SK-N-SH (cell line): ENCODE measurements at regions not wholly inside any gene's neighbourhood (a gene's known extent, or its start where the extent isn't known, plus 50 kb on each side); places are given as distances from the start of the nearest gene placed in this dataset.

Source experiments
- CTCF ChIA-PET: fragments of 300-600, 350-600 bp; formaldehyde crosslinking; extraction: SDS; loops from one replicate; lab custom pipeline; 2021; lab: Yijun Ruan, JAX
- POLR2A ChIA-PET: fragments of 350-600 bp; sonication (Branson Sonifier 250); formaldehyde crosslinking; extraction: SDS; loops from one replicate; lab custom pipeline; 2020; ENCODE audit warnings: antibody characterized with exemption, inconsistent platforms; lab: Yijun Ruan, JAX
- DNase-seq: peaks from one replicate; pipeline ENCODE4 v3.0.0; 2012
- H2AFZ ChIP-seq: fragments of 200-600 bp; sonication (generic); 2 replicates; pipeline ENCODE4 v1.8.1; 2016; ENCODE audit warnings: antibody characterized with exemption, mild to moderate bottlenecking, low read depth
- H3F3A ChIP-seq: fragments of 200-600 bp; sonication (generic); replicated peaks from 2 replicates; pipeline ENCODE3; 2016; ENCODE audit warnings: antibody characterized with exemption, mild to moderate bottlenecking; ENCODE audit not compliant: insufficient read depth
- H3K27ac ChIP-seq, 2 experiments: fragments of 200-500 bp in 1 of 2; fragments of 200-600 bp in 1 of 2; sonication (Bioruptor generic) in 1 of 2; sonication (generic), shearing (Covaris generic) in 1 of 2; 2 replicates each; pipeline versions ENCODE4 v1.5.1 to v1.6.1; 2014 to 2016; ENCODE audit warnings: low read depth in 2 of 2, inconsistent platforms in 1 of 2, low read length in 1 of 2, mild to moderate bottlenecking in 1 of 2, mixed read lengths in 1 of 2
- H3K27me3 ChIP-seq: fragments of 200-600 bp; sonication (generic), shearing (Covaris generic); 2 replicates; pipeline ENCODE4 v1.6.1; 2016; ENCODE audit warnings: mixed run types; ENCODE audit not compliant: insufficient read depth
- H3K36me3 ChIP-seq, 2 experiments: fragments of 200-500 bp in 1 of 2; fragments of 200-600 bp in 1 of 2; sonication (Bioruptor generic) in 1 of 2; sonication (generic) in 1 of 2; replicated peaks in 1 of 2; 2 replicates each; pipeline versions ENCODE3 to v1.5.1; 2014 to 2016; ENCODE audit warnings: low read length in 1 of 2, mild to moderate bottlenecking in 1 of 2; ENCODE audit not compliant: insufficient read depth in 2 of 2, control insufficient read depth in 1 of 2
- H3K4me1 ChIP-seq, 2 experiments: fragments of 200-500 bp in 1 of 2; fragments of 200-600 bp in 1 of 2; sonication (Bioruptor generic) in 1 of 2; sonication (generic), shearing (Covaris generic) in 1 of 2; 2 replicates each; pipeline versions ENCODE4 v1.5.1 to v1.6.1; 2014 to 2016; ENCODE audit warnings: low read depth in 1 of 2, low read length in 1 of 2, mixed run types in 1 of 2; ENCODE audit not compliant: insufficient read depth in 2 of 2, control insufficient read depth in 1 of 2
- H3K4me2 ChIP-seq: fragments of 200-600 bp; sonication (generic), shearing (Covaris generic); 2 replicates; pipeline ENCODE4 v1.6.1; 2017; ENCODE audit warnings: mixed run types
- H3K4me3 ChIP-seq, 2 experiments: fragments of 200-500 bp in 1 of 2; fragments of 200-600 bp in 1 of 2; sonication (Bioruptor generic) in 1 of 2; sonication (generic), shearing (Covaris generic) in 1 of 2; 2 replicates each; pipeline versions ENCODE4 v1.5.1 to v1.8.1; 2014 to 2016; ENCODE audit warnings: low read depth in 2 of 2, inconsistent platforms in 1 of 2, low read length in 1 of 2, mild to moderate bottlenecking in 1 of 2, mixed read lengths in 1 of 2, moderate library complexity in 1 of 2
- H3K79me2 ChIP-seq: fragments of 200-600 bp; sonication (generic); 2 replicates; pipeline ENCODE4 v1.8.1; 2017; ENCODE audit warnings: mild to moderate bottlenecking; ENCODE audit not compliant: insufficient read depth
- H3K9ac ChIP-seq: fragments of 200-600 bp; sonication (generic); 2 replicates; pipeline ENCODE4 v1.6.1; 2017; ENCODE audit warnings: mixed run types
- H3K9me2 ChIP-seq: fragments of 200-600 bp; sonication (generic); 2 replicates; pipeline ENCODE4 v1.6.1; 2017; ENCODE audit warnings: mixed run types
- H3K9me3 ChIP-seq: fragments of 200-600 bp; sonication (generic); 2 replicates; pipeline ENCODE4 v1.6.1; 2017; ENCODE audit warnings: mixed run types, mild to moderate bottlenecking, moderate library complexity
- H4K20me1 ChIP-seq: fragments of 200-600 bp; sonication (generic); 2 replicates; pipeline ENCODE4 v1.6.1; 2017; ENCODE audit warnings: mild to moderate bottlenecking, mixed run types; ENCODE audit not compliant: insufficient read depth
- CTCF ChIP-seq: fragments of 200-600 bp; sonication (generic); IDR thresholded peaks from 2 replicates; pipeline ENCODE4 v1.6.1; 2017; ENCODE audit warnings: antibody characterized with exemption, mild to moderate bottlenecking, moderate library complexity
- ELF1 ChIP-seq: IDR thresholded peaks from 2 replicates; pipeline ENCODE4 v1.4.0; 2012
- EP300 ChIP-seq, 2 experiments: IDR thresholded peaks; 2 replicates each; pipeline versions ENCODE4 v1.4.0 to v1.6.1; 2012; ENCODE audit warnings: borderline replicate concordance in 1 of 2, low read depth in 1 of 2, low read length in 1 of 2
- FOSL2 ChIP-seq: IDR thresholded peaks from 2 replicates; pipeline ENCODE4 v1.4.0; 2012; ENCODE audit warnings: low read depth, mild to moderate bottlenecking, moderate library complexity, borderline replicate concordance
- GABPA ChIP-seq: IDR thresholded peaks from 2 replicates; pipeline ENCODE4 v1.4.0; 2012; ENCODE audit warnings: low read depth, mild to moderate bottlenecking
- IRF3 ChIP-seq: fragments of 150-350 bp; IDR thresholded peaks from 2 replicates; pipeline ENCODE4 v1.6.1; 2016; ENCODE audit warnings: mild to moderate bottlenecking, low read depth, low read length
- JUND ChIP-seq: IDR thresholded peaks from 2 replicates; pipeline ENCODE4 v1.4.0; 2012
- MAX ChIP-seq: IDR thresholded peaks from 2 replicates; pipeline ENCODE4 v1.4.0; 2012; ENCODE audit warnings: low read depth
- PBX3 ChIP-seq: IDR thresholded peaks from 2 replicates; pipeline ENCODE4; 2012
- POLR2AphosphoS5 ChIP-seq: IDR thresholded peaks from 2 replicates; pipeline ENCODE4 v1.6.1; 2012; ENCODE audit warnings: low read depth, low read length
- RCOR1 ChIP-seq: fragments of 150-350 bp; IDR thresholded peaks from 2 replicates; pipeline ENCODE4 v1.6.1; 2017; ENCODE audit warnings: antibody characterized with exemption, low read length
- REST ChIP-seq: IDR thresholded peaks from 2 replicates; pipeline ENCODE4 v1.6.1; 2012; ENCODE audit warnings: mild to moderate bottlenecking, low read depth, low read length, moderate library complexity
- SMC3 ChIP-seq: IDR thresholded peaks from 2 replicates; pipeline ENCODE4 v1.6.1; 2012; ENCODE audit warnings: low read depth, low read length, improper control_type of control experiment
- TCF12 ChIP-seq: IDR thresholded peaks from 2 replicates; pipeline ENCODE4 v1.4.0; 2012
- USF1 ChIP-seq: IDR thresholded peaks from 2 replicates; pipeline ENCODE4 v1.4.0; 2012; ENCODE audit warnings: low read depth, borderline replicate concordance
- USF2 ChIP-seq: fragments of 150-350 bp; IDR thresholded peaks from 2 replicates; pipeline ENCODE4 v1.6.1; 2017; ENCODE audit warnings: antibody characterized with exemption, low read length, low read depth, borderline replicate concordance
- YY1 ChIP-seq: IDR thresholded peaks from 2 replicates; pipeline ENCODE4 v1.4.0; 2012; ENCODE audit warnings: low read depth, mild to moderate bottlenecking
- WGBS: methylation state at CpG from one replicate; pipeline ENCODE4 v1.1.6; 2017; ENCODE audit warnings: low lambda C conversion rate; 5-methylcytosine and 5-hydroxymethylcytosine counted together

GRCh38 chr18:68233018-68233417 is 481.9 kb downstream of the TMX3 start:
- H3F3A ChIP-seq: no peaks in the 10 kb centered on the region
- WGBS: 80% methylated on average over 1 of the region's 1 CpG
- CTCF ChIA-PET: no interaction called here
- no peaks in the 10 kb centered on the region for H3K4me1 ChIP-seq
- H3K27me3 ChIP-seq: no peaks in the 10 kb centered on the region
- POLR2A ChIA-PET: no interaction called here
- H3K36me3 ChIP-seq: no peaks in the 10 kb centered on the region
- no peaks in the 10 kb centered on the region for H4K20me1 ChIP-seq
- H3K9me3 ChIP-seq: no peaks in the 10 kb centered on the region; the same call in 1 of the 2 replicates
- TF ChIP-seq IRF3 (no peak), YY1 (no peak), RCOR1 (no peak), JUND (no peak), REST (no peak), USF2 (no peak), POLR2AphosphoS5 (no peak), SMC3 (no peak), CTCF (no peak), EP300 (IDR thresholded peaks at IDR 0.05; ENCODE audit: borderline replicate concordance in 1 of 2, low read depth in 1 of 2, low read length in 1 of 2) (no peak), TCF12 (no peak), USF1 (no peak), MAX (no peak), FOSL2 (no peak), ELF1 (no peak), PBX3 (no peak), GABPA (no peak)
- TF ChIP-seq, all 33 proteins: peak for 0
- H3K9ac ChIP-seq: no peak overlapping the region
- no peaks in the 10 kb centered on the region for H3K9me2 ChIP-seq
- H3K79me2 ChIP-seq: no peaks in the 10 kb centered on the region
- DNase-seq: no peak
- H3K4me3 ChIP-seq: no peak overlapping the region
- H2AFZ ChIP-seq: no peak overlapping the region
- no peak overlapping the region for H3K27ac ChIP-seq
- H3K4me2 ChIP-seq: no peak overlapping the region
